GM21381 (cell line): ENCODE measurements at regions not wholly inside any gene's neighbourhood (a gene's known extent, or its start where the extent isn't known, plus 50 kb on each side); places are given as distances from the start of the nearest gene placed in this dataset.

Source experiments
- ATAC-seq: cut with Tn5 transposase; IDR thresholded peaks from one replicate; pipeline ENCODE4 v1.9.1; 2021; ENCODE audit warnings: mild to moderate bottlenecking, moderate library complexity; ENCODE audit not compliant: unreplicated experiment

GRCh38 chr5:18312016-18312415 is 677.8 kb downstream of the TAF11L14 start:
- ATAC-seq = no peak

GRCh38 chr5:18314192-18314778 is 680.0 kb downstream of the TAF11L14 start:
- no peak for ATAC-seq

- no peak for ATAC-seq
These were observed 687.1 kb downstream of the TAF11L14 start for GRCh38 chr5:18321262-18321942.

GRCh38 chr5:18323891-18324290 is 689.6 kb downstream of the TAF11L14 start:
- ATAC-seq = no peak

- ATAC-seq = no peak
These were observed 691.2 kb downstream of the TAF11L14 start for GRCh38 chr5:18325431-18325830.

GRCh38 chr5:18329328-18329727 is 695.1 kb downstream of the TAF11L14 start:
- ATAC-seq = no peak

GRCh38 chr5:18333841-18334240 is 699.6 kb downstream of the TAF11L14 start:
- no peak for ATAC-seq

- ATAC-seq = no peak
These were observed 700.7 kb downstream of the TAF11L14 start for GRCh38 chr5:18334949-18335348.

GRCh38 chr5:18354828-18355227 is 720.6 kb downstream of the TAF11L14 start:
- no peak for ATAC-seq

GRCh38 chr5:18357486-18357885 is 723.2 kb downstream of the TAF11L14 start:
- ATAC-seq = no peak

GRCh38 chr5:18366234-18366633 is 732.0 kb downstream of the TAF11L14 start:
- no peak for ATAC-seq

- no peak for ATAC-seq
These were observed 736.3 kb downstream of the TAF11L14 start for GRCh38 chr5:18370531-18370930.

- no peak for ATAC-seq
These were observed 741.4 kb downstream of the TAF11L14 start for GRCh38 chr5:18375641-18376040.

GRCh38 chr5:18378066-18378465 is 743.8 kb downstream of the TAF11L14 start:
- ATAC-seq = no peak

GRCh38 chr5:18379189-18379588 is 744.9 kb downstream of the TAF11L14 start:
- no peak for ATAC-seq

GRCh38 chr5:18380729-18381362 is 746.6 kb downstream of the TAF11L14 start:
- no peak for ATAC-seq

- ATAC-seq = peak; percentile 70
These were observed 759.5 kb downstream of the TAF11L14 start for GRCh38 chr5:18393565-18394442.

GRCh38 chr5:18394443-18394804 is 760.2 kb downstream of the TAF11L14 start:
- ATAC-seq = peak; percentile 15

- ATAC-seq = no peak
These were observed 761.2 kb downstream of the TAF11L14 start for GRCh38 chr5:18395126-18396110.

- ATAC-seq = no peak
These were observed 763.1 kb downstream of the TAF11L14 start for GRCh38 chr5:18397371-18397770.
